GM21360 (cell line): ENCODE measurements at regions not wholly inside any gene's neighbourhood (a gene's known extent, or its start where the extent isn't known, plus 50 kb on each side); places are given as distances from the start of the nearest gene placed in this dataset.

Experiments used
- ATAC-seq: cut with Tn5 transposase; IDR thresholded peaks from one replicate; pipeline ENCODE4 v1.9.1; 2021; ENCODE audit warnings: mild to moderate bottlenecking, moderate library complexity; ENCODE audit not compliant: unreplicated experiment

GRCh38 chr2:57965961-57966360 is 80.6 kb upstream of the VRK2 start:
- no peak for ATAC-seq

DNA sequence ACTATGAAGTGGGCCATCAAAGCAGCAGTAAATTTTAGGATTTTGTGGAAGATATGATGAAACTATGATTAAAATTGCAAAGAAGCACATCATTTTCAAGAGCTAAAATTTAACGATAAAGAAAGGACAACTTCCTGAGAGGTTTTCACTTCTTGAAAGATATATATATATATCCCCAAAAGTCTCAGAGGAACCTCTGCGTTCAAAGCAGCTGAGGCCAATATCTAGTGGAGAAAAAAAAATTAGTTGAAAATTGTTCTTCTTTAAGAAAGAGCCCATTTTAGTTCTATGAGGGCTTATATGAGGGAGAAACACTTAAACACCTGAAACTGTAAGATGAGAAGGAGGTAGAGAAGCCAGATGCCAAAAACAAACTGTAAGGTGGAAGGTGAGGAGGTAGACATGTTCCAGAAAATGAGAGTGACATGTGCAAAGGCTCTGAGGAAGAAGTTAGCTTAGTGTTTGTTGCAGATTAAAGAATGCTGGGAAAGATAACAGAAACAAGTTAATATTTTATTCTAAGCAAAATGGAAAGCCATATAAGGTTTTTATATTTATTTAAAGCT is 72.9 kb upstream of the VRK2 start:
- ATAC-seq, result no peak

- no peak for ATAC-seq
These were observed 67.4 kb upstream of the VRK2 start for GRCh38 chr2:57979158-57979557.

DNA sequence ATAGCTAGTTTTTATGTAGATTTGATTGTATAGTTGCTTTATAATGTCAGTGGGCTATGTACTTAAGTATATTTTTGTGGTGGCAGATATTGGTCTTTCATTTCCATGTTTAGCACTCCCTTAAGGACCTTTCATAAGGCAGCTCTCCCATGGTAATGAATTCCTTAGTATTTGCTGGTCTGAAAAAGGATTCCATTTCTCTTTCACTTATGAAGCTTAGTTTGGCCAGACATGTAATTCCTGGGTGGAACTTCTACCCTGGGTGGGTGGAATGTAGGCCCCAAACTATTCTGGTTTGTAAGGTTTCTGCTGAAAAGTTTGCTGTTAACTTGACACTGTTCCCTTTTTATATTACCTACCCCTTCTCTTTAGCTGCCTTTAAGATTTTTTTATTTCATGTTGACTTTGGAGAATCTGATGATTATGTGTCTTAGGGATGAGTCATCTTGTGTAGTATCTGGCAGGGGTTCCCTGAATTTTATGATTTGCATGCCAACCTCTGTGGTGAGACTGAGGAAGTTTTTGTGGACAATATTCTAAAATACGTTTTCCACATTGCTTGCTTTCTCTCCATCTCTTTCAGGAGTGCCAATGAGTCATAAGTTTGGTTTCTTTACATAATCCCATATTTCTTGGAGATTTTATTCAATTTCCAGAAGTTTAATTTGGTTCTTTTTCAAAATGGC is 65.4 kb upstream of the VRK2 start:
- ATAC-seq, result no peak

DNA sequence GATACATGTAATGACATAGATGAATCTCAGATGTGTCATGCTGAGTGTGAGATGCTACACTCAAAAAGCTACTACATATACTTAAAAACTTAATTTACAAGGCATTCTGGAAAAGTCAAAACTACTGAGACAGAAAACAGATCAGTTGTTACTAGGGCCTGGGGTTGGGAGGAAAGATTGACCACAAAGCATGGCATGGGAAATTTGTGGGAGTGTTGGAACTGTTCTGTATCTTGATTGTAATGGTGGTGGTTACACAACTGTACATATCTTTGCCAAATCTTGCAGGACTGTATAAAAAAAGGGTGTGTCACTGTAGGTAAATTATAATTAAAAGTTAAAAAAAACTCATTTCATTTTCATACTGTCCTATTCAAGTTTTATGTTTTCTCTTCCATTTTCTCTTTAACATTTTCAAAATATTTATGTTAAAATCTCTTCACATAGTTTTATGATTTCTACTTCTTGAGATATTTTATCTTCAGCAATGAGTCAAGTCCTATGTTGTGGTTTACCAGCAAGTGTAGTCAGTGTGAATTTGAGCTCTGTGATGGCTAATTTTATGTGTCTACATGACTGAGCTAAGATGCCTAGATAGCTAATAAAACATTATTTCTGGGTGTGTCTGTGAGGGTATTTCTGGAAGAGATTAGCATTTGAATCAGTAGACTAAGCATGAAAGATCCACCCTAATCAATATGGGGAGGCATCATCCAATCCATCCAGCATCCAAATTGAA is 58.6 kb upstream of the VRK2 start:
- no peak for ATAC-seq

GRCh38 chr2:57990118-57990725 is 56.4 kb upstream of the VRK2 start:
- no peak for ATAC-seq
